ENCODE measurements at regions not wholly inside any gene's neighbourhood (a gene's known extent, or its start where the extent isn't known, plus 50 kb on each side); places are given as distances from the start of the nearest gene placed in this dataset.
"Not testable (repeated sequence)": the region's sequence is repeated elsewhere in the genome, so short reads cannot be mapped to it uniquely, and the experiment has no call there.

DNA sequence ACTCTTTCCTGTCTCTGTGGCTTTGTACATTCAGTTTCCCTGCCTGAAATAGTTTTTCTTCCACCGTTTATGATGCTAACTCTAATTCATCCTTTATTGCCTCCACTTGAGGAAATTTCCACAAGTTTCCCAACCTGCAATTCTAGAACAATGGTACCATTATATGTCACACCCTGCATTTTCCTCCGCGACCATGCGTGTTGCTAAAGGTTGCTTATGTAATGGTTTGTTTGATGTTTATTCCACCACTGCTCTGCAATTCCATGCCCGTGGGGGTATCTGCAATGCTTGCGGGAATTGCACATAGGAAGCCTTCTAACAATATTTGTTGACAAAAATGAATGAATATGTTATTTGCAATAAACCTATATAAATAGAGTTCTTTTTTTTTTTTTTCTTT lies 69.5 kb upstream of the ST8SIA6 start:
- DNase-seq (ENCODE audit: low read depth), result no peak
- H3K4me3 ChIP-seq (ENCODE audit: control insufficient read depth, low read depth, low read length), result no peak overlapping the region
- TF ChIP-seq, protein P1, sequence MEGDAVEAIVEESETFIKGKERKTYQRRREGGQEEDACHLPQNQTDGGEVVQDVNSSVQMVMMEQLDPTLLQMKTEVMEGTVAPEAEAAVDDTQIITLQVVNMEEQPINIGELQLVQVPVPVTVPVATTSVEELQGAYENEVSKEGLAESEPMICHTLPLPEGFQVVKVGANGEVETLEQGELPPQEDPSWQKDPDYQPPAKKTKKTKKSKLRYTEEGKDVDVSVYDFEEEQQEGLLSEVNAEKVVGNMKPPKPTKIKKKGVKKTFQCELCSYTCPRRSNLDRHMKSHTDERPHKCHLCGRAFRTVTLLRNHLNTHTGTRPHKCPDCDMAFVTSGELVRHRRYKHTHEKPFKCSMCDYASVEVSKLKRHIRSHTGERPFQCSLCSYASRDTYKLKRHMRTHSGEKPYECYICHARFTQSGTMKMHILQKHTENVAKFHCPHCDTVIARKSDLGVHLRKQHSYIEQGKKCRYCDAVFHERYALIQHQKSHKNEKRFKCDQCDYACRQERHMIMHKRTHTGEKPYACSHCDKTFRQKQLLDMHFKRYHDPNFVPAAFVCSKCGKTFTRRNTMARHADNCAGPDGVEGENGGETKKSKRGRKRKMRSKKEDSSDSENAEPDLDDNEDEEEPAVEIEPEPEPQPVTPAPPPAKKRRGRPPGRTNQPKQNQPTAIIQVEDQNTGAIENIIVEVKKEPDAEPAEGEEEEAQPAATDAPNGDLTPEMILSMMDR (conservative IDR thresholded peaks at IDR 0.05; ENCODE audit: control insufficient read depth, insufficient read depth, low read depth, low read length), result no peak

GRCh38 chr10:17523246-17523753 lies 68.9 kb upstream of the ST8SIA6 start:
- DNase-seq (ENCODE audit: low read depth), result no peak
- TF ChIP-seq, protein P1 (conservative IDR thresholded peaks at IDR 0.05; ENCODE audit: control insufficient read depth, insufficient read depth, low read depth, low read length), result no peak
- H3K4me3 ChIP-seq (ENCODE audit: control insufficient read depth, low read depth, low read length), result no peak overlapping the region

DNA sequence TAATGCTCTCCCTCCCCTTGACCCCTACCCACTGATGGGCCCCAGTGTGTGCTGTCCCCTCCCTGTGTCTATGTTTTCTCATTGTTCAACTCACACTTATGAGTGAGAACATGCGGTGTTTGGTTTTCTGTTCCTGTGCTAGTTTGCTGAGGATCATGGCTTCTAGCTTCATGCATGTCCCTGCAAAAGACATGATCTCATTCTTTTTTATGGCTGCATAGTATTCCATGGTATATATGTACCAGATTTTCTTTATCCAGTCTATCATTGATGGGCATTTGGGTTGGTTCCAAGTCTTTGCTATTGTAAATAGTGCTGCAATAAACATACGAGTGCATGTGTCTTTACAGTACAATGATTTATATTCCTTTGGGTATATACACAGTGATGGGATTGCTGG lies 67.9 kb upstream of the ST8SIA6 start:
- not testable (repeated sequence) for H3K4me3 ChIP-seq (ENCODE audit: control insufficient read depth, low read depth, low read length); DNase-seq (ENCODE audit: low read depth)

DNA sequence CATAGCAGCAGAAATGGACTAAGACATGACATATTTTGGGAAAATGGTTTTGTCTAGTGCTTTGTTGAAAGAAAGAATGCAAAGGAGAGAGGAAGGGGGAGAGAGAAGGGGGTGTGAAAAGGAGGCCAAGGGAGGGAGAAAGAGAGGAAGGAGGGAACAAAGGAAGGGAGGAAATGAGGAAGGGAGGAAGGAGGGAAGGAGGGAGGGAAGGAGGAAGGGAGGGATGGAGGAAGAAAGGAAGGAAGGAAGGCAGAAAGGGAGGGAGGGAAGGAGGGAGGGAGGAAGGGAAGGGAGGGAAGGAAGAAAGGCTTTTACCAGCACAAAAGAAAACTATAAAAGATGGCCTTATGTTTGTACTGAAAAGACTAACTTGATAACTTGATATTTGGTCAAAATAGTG lies 65.1 kb upstream of the ST8SIA6 start:
- DNase-seq (ENCODE audit: low read depth), result no peak

DNA sequence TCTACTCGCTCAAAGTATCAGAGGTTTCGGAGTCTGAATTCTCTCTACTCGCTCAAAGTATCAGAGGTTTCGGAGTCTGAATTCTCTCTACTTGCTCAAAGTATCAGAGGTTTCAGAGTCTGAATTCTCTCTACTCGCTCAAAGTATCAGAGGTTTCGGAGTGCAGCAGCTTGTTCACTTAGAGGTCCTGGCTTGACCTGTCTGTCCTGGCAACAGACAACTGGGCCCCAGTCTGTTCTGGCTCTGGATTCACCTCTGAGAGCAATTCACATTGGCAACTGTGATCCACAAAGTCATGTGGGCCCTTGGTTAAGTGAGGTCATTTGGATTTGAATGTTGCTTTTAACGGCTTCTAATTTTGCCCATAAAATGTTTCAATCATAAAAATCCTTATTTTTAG lies 63.9 kb upstream of the ST8SIA6 start:
- DNase-seq (ENCODE audit: low read depth), result no peak
- H3K4me3 ChIP-seq (ENCODE audit: control insufficient read depth, low read depth, low read length), result no peak overlapping the region
- TF ChIP-seq, protein P1 (conservative IDR thresholded peaks at IDR 0.05; ENCODE audit: control insufficient read depth, insufficient read depth, low read depth, low read length), result no peak

More for the DNA sequence above, 65.1 kb upstream of the ST8SIA6 start:
- TF ChIP-seq, protein P1 (conservative IDR thresholded peaks at IDR 0.05; ENCODE audit: control insufficient read depth, insufficient read depth, low read depth, low read length), result no peak
- H3K4me3 ChIP-seq (ENCODE audit: control insufficient read depth, low read depth, low read length), result no peak overlapping the region

DNA sequence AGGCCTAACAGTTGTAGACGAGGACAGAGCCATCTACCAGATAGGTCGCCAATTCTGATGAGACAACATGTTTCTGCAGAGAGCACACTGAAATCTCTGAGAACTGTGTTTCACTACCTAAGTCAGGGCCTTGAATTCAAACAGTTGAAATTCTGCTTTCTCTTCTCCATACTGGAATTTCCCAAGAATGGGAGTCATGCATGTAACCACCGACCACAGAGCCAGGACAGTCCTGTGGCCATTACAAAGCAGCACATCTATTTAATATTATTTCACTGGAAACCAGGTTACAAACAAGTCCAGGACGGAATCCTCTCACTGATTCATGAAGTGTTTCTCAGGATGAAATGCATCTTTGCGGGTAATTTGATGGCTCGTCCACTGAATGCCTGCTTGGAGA lies 62.0 kb upstream of the ST8SIA6 start:
- TF ChIP-seq, protein P1 (conservative IDR thresholded peaks at IDR 0.05; ENCODE audit: control insufficient read depth, insufficient read depth, low read depth, low read length), result no peak
- no peak overlapping the region for H3K4me3 ChIP-seq (ENCODE audit: control insufficient read depth, low read depth, low read length)
- no peak for DNase-seq (ENCODE audit: low read depth)

GRCh38 chr10:17512341-17513001 lies 58.1 kb upstream of the ST8SIA6 start:
- peak; percentile 96 for DNase-seq (ENCODE audit: low read depth)
- TF ChIP-seq, protein P1 (conservative IDR thresholded peaks at IDR 0.05; ENCODE audit: control insufficient read depth, insufficient read depth, low read depth, low read length), result no peak
- H3K4me3 ChIP-seq (ENCODE audit: control insufficient read depth, low read depth, low read length), result no peak overlapping the region

All from fibroblast of mammary gland (primary cell).